Activated naive CD4-positive, alpha-beta T cell treated with anti-CD3 and anti-CD28 coated beads, Interleukin-2, amount 50 U/mL, for 72 hours (primary cell): ENCODE measurements at regions not wholly inside any gene's neighbourhood (a gene's known extent, or its start where the extent isn't known, plus 50 kb on each side); places are given as distances from the start of the nearest gene placed in this dataset.
"Not testable (repeated sequence)": the region's sequence is repeated elsewhere in the genome, so short reads cannot be mapped to it uniquely, and the experiment has no call there.

Experiments used
- ATAC-seq, 2 donors: fragments of 150-1000 bp; cut with Tn5 transposase; 2 replicates each; pipeline ENCODE4 v1.10.0; 2021; ENCODE audit warnings: mild to moderate bottlenecking in 2 of 2, moderate library complexity in 2 of 2
- DNase-seq, 2 donors: peaks; one replicate each; pipeline ENCODE4 v3.0.0; 2021 to 2022; ENCODE audit warnings: low spot score in 2 of 2
- H3K27ac Mint-ChIP-seq, 2 donors: one replicate each; pipeline ENCODE4 v1.8.0; 2022; ENCODE audit warnings: mild to moderate bottlenecking in 2 of 2, mixed read lengths in 2 of 2
- H3K36me3 Mint-ChIP-seq, 2 donors: one replicate each; pipeline ENCODE4 v1.8.0; 2022; ENCODE audit warnings: mixed read lengths in 2 of 2
- H3K9me3 Mint-ChIP-seq, 2 donors: one replicate each; pipeline ENCODE4 v1.8.0; 2022; ENCODE audit warnings: mixed read lengths in 2 of 2

GRCh38 chr1:163974120-163974519 is 584.9 kb upstream of the PBX1 start:
- peaks cover 14 to 33% of the 10 kb centered on the region in 2 donors for H3K9me3 Mint-ChIP-seq
- ATAC-seq (no peak), DNase-seq (no peak)
- H3K27ac Mint-ChIP-seq: no peak overlapping the region
- peaks cover 0 to 8% of the 10 kb centered on the region in 2 donors for H3K36me3 Mint-ChIP-seq

DNA sequence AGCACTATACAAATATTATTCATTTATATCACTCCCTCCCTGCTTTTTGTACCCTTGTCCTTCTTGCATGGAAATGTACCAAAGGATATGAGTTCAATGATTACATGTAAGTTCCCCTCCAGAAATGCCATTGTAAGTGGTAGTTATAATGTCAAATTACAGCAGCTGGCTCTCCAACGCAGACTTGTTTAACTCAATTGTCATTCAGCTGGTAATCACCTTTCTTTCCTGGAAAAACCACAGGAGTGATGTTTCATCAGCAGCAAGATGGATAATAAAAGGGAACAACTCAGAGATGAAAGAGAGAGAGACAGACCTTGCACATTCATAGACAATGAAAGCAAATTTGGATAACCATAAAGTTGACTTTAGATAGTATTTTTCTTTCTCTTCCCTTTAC is 578.6 kb upstream of the PBX1 start:
- DNase-seq (no peak), ATAC-seq (no peak)
- H3K9me3 Mint-ChIP-seq: peaks cover 35 to 40% of the 10 kb centered on the region in 2 donors
- H3K36me3 Mint-ChIP-seq: peaks cover 0 to 8% of the 10 kb centered on the region in 2 donors
- H3K27ac Mint-ChIP-seq: no peak overlapping the region

- Mint-ChIP-seq H3K36me3 (peaks cover 0 to 8% of the 10 kb centered on the region in 2 donors), H3K9me3 (peaks cover 29 to 39% of the 10 kb centered on the region in 2 donors), H3K27ac (no peak overlapping the region)
- DNase-seq: no peak
- ATAC-seq: no peak
Measured at GRCh38 chr1:163981500-163982030, 577.4 kb upstream of the PBX1 start.

DNA sequence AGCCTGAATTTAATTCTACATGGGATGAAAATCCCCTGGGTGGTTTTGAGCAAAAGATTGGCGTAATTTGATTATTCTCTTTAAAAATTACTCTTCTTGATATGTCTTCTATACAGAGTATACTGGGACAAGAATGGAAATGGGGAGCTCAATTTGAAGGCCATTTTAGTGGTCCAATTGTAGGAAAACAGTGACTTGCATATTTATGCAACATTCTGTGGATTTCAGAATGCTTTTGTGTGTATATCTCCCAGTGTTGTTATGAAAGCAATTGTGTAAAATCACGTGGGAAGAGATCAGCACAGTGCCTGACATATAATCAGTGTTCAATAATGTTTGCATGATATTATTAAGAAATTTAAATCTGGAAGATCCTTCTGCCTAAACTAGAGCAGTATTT is 575.9 kb upstream of the PBX1 start:
- ATAC-seq: no peak
- no peak for DNase-seq
- Mint-ChIP-seq H3K27ac (no peak overlapping the region), H3K9me3 (peaks cover 21 to 32% of the 10 kb centered on the region in 2 donors), H3K36me3 (no peaks in the 10 kb centered on the region)

DNA sequence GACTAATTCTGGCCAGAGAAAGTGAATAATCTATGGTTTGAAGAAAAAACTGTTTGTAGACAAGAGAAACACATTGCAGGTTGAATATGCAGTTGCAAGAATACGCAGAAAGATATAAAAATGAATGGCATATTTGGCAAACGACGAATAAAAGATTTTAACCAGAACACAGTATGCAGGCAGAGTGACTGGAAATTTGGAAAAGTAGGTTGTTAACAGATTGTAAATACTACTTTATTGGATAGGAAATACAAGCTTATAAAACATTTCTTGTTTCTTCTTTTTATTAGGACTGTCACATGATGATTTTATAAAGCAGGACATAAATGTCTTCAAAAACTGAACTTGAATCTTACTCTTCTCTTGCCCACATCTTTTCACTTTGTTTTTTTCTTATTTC is 573.3 kb upstream of the PBX1 start:
- DNase-seq (no peak), ATAC-seq (no peak)
- H3K36me3 Mint-ChIP-seq: peaks cover 0 to 2% of the 10 kb centered on the region in 2 donors
- peaks cover 11 to 22% of the 10 kb centered on the region in 2 donors for H3K9me3 Mint-ChIP-seq
- no peak overlapping the region for H3K27ac Mint-ChIP-seq

DNA sequence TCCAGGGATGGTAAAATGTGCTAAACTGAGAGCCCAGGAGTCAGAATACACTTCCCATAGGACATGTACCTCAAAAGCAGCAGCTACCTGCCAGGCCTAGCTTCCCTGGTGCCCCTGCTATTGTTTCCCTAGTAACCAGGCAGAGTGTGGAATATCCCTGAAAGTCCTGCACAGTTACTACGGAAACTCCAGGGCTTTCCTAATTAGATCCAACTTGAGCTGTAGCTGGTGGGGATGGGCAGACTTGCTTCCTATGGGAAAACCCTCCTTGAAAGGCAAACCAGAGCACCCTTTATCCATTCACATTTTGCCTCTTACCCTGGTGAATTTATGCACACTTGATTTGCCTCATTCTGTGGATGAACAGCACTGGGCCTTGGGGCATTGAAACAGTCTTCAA is 559.9 kb upstream of the PBX1 start:
- no peak for DNase-seq
- no peak for ATAC-seq
- Mint-ChIP-seq H3K36me3 (peaks cover 0 to 29% of the 10 kb centered on the region in 2 donors), H3K9me3 (peaks cover 27 to 52% of the 10 kb centered on the region in 2 donors), H3K27ac (no peak overlapping the region)

- not testable (repeated sequence) for H3K27ac Mint-ChIP-seq, ATAC-seq, DNase-seq
- H3K9me3 Mint-ChIP-seq: peaks cover 30 to 35% of the 10 kb centered on the region in 2 donors
- H3K36me3 Mint-ChIP-seq: peaks cover 0 to 25% of the 10 kb centered on the region in 2 donors
Measured at GRCh38 chr1:164006186-164006585, 552.8 kb upstream of the PBX1 start.

- Mint-ChIP-seq H3K9me3 (peaks cover 31% of the 10 kb centered on the region in 2 donors), H3K36me3 (peaks cover 0 to 21% of the 10 kb centered on the region in 2 donors), H3K27ac (no peak overlapping the region)
- DNase-seq (no peak), ATAC-seq (no peak)
Measured at GRCh38 chr1:164006621-164007020, 552.4 kb upstream of the PBX1 start.

DNA sequence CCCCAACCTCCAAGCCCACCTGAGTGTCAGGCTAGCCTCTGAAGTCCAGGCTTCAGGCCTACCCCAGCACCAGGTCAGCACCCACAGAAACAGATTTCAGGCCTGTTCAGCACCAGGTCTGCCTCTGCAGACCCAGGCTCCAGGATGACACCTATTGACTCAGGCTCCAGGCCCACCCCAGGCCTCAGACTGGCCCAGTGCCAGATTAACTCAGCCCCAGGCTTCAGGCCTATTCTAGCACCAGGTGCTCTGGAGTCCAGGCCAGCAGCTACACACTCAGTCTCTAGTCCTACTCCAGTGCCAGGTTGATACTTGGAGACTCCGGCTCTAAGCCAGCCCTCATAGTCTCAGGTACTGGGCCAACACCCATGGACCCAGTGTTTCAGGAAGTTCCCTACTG is 541.7 kb upstream of the PBX1 start:
- ATAC-seq: no peak
- Mint-ChIP-seq H3K9me3 (peaks cover 7 to 18% of the 10 kb centered on the region in 2 donors), H3K36me3 (peaks cover 5 to 7% of the 10 kb centered on the region in 2 donors), H3K27ac (no peak overlapping the region)
- DNase-seq: no peak

- H3K27ac Mint-ChIP-seq: peak overlapping the region in 1 of 2 donors; percentile 44
- no peak for ATAC-seq
Measured at GRCh38 chr1:164020391-164020790, 538.6 kb upstream of the PBX1 start.

GRCh38 chr1:164021813-164022212 is 537.2 kb upstream of the PBX1 start:
- ATAC-seq (no peak), DNase-seq (no peak)
- Mint-ChIP-seq H3K36me3 (peaks cover 5 to 7% of the 10 kb centered on the region in 2 donors), H3K9me3 (peaks cover 13 to 33% of the 10 kb centered on the region in 2 donors), H3K27ac (no peak overlapping the region)

More at GRCh38 chr1:164020391-164020790, 538.6 kb upstream of the PBX1 start:
- H3K36me3 Mint-ChIP-seq: peaks cover 5 to 7% of the 10 kb centered on the region in 2 donors
- DNase-seq: no peak
- peaks cover 13 to 29% of the 10 kb centered on the region in 2 donors for H3K9me3 Mint-ChIP-seq

DNA sequence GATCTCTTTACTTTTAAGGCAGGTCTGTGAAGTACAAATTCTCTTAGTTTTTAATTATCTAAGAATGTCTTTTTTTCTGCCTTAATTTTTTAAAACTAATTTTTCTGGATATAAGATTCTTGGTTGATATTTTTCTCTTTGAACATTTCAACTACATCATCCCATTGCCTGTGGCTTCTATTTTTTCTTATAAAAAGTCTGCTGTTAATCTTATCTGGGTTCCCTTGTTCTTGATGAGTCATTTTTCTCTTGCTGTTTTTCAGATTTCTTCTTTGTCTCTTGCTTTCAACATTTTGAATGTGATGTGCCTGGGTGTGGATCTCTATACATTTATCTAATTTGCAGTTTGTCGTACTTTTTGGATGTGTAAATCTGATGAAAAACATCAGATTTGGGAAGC is 525.2 kb upstream of the PBX1 start:
- H3K9me3 Mint-ChIP-seq: peaks cover 16 to 30% of the 10 kb centered on the region in 2 donors
- DNase-seq: no peak
- no peak overlapping the region for H3K27ac Mint-ChIP-seq
- no peak for ATAC-seq
- H3K36me3 Mint-ChIP-seq: peaks cover 0 to 13% of the 10 kb centered on the region in 2 donors

DNA sequence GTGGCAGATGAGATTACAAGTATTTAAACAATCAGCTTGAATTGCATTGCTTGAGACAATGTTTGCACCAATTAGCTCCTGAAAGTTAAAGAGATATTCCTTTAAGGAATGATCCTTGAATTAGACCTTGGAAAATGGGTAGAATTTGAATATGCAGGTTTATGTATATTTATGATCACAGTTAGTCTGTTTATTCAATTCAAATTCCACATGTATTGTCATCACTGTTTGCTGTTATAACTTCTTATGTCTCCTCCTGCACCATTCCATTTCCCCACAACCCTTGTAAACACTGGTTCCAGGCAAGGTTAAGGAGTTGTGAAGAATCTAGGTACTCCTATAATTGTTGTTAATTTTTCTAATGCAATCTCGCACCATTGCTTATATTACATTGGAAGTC is 518.2 kb upstream of the PBX1 start:
- H3K9me3 Mint-ChIP-seq: peaks cover 7 to 13% of the 10 kb centered on the region in 2 donors
- H3K27ac Mint-ChIP-seq: no peak overlapping the region
- no peak for DNase-seq
- H3K36me3 Mint-ChIP-seq: no peaks in the 10 kb centered on the region
- no peak for ATAC-seq

GRCh38 chr1:164051782-164052181 is 507.2 kb upstream of the PBX1 start:
- Mint-ChIP-seq H3K9me3 (peaks cover 8 to 28% of the 10 kb centered on the region in 2 donors), H3K36me3 (peaks cover 0 to 5% of the 10 kb centered on the region in 2 donors), H3K27ac (no peak overlapping the region)
- no peak for ATAC-seq
- no peak for DNase-seq

- no peak for ATAC-seq
- peaks cover 0 to 5% of the 10 kb centered on the region in 2 donors for H3K36me3 Mint-ChIP-seq
- H3K27ac Mint-ChIP-seq: no peak overlapping the region
- peaks cover 8 to 26% of the 10 kb centered on the region in 2 donors for H3K9me3 Mint-ChIP-seq
- DNase-seq: no peak
Measured at GRCh38 chr1:164054331-164054730, 504.7 kb upstream of the PBX1 start.

DNA sequence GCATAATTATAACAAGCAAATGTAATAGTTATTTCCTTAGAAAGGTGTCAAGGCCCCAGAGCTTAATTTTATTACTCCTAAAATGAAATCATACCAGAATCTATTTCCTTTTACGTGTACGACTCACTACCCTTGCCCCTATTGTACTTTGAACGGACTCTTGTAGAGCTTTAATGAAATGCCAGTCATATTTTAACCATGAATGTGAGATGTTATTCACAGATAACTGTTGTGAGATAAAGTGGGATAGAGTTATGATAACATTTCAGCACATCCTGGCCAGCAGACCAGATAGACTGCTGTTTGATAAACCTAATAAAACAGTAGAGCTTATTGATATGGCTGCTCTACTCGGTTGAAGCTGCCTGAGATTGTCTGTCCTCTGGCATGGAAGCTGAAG is 500.8 kb upstream of the PBX1 start:
- ATAC-seq (no peak), DNase-seq (no peak)
- no peak overlapping the region for H3K27ac Mint-ChIP-seq
- peaks cover 0 to 5% of the 10 kb centered on the region in 2 donors for H3K36me3 Mint-ChIP-seq
- H3K9me3 Mint-ChIP-seq: peaks cover 15% of the 10 kb centered on the region in 2 donors

- no peak for ATAC-seq
Measured at GRCh38 chr1:164061528-164061927, 497.5 kb upstream of the PBX1 start.

GRCh38 chr1:164064501-164064900 is 494.5 kb upstream of the PBX1 start:
- Mint-ChIP-seq H3K9me3 (peaks cover 11 to 12% of the 10 kb centered on the region in 2 donors), H3K36me3 (no peaks in the 10 kb centered on the region), H3K27ac (no peak overlapping the region)
- ATAC-seq: no peak
- no peak for DNase-seq

More at GRCh38 chr1:164061528-164061927, 497.5 kb upstream of the PBX1 start:
- Mint-ChIP-seq H3K9me3 (peaks cover 0 to 12% of the 10 kb centered on the region in 2 donors), H3K36me3 (no peaks in the 10 kb centered on the region), H3K27ac (no peak overlapping the region)
- no peak for DNase-seq
